Gastroesophageal sphincter (tissue), 3 donors: ENCODE measurements at regions not wholly inside any gene's neighbourhood (a gene's known extent, or its start where the extent isn't known, plus 50 kb on each side); places are given as distances from the start of the nearest gene placed in this dataset.

Experiments used
- EP300 ChIP-seq: sonication (generic); formaldehyde crosslinking; IDR thresholded peaks from one replicate; pipeline ENCODE4 v1.6.1; 2017; ENCODE audit warnings: antibody characterized with exemption, mild to moderate bottlenecking
- POLR2A ChIP-seq, 2 donors: fragments of 450-650 bp; IDR thresholded peaks; one replicate each; pipeline ENCODE4 v1.6.1; 2017; ENCODE audit warnings: antibody characterized with exemption in 2 of 2, mild to moderate bottlenecking in 2 of 2, moderate library complexity in 1 of 2
- POLR2AphosphoS5 ChIP-seq: sonication (generic); formaldehyde crosslinking; IDR thresholded peaks from one replicate; pipeline ENCODE4 v1.6.1; 2017; ENCODE audit warnings: antibody characterized with exemption
- TF ChIP-seq, protein P1 (sequence below), 4 experiments: fragments of 200-600 bp in 2 of 4; fragments of 450-650 bp in 2 of 4; sonication (generic) in 1 of 4; IDR thresholded peaks; one replicate each; pipeline ENCODE4 v1.5.1; 2017 to 2019; ENCODE audit warnings: antibody characterized with exemption in 4 of 4, mild to moderate bottlenecking in 2 of 4, moderate library complexity in 2 of 4

DNA sequence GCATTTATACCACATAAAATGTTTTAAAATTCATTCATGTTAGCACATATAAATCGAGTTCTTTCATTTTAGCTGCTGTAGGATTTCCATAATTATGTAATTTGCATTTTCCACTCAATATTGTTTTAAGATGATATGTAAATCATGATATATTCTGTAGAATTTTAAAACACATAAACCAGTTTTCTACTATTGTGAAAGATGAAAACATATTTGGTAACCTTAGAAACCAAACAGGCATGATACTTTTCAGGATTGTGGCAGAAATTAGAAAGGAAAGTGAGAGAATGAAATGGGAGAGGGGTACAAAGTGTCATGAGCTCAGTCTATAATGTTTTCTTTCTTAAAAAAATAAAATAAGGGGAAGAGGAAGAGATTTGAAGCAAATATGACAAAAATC lies 269.3 kb downstream of the PPP1R3A start:
- TF ChIP-seq, protein P1, sequence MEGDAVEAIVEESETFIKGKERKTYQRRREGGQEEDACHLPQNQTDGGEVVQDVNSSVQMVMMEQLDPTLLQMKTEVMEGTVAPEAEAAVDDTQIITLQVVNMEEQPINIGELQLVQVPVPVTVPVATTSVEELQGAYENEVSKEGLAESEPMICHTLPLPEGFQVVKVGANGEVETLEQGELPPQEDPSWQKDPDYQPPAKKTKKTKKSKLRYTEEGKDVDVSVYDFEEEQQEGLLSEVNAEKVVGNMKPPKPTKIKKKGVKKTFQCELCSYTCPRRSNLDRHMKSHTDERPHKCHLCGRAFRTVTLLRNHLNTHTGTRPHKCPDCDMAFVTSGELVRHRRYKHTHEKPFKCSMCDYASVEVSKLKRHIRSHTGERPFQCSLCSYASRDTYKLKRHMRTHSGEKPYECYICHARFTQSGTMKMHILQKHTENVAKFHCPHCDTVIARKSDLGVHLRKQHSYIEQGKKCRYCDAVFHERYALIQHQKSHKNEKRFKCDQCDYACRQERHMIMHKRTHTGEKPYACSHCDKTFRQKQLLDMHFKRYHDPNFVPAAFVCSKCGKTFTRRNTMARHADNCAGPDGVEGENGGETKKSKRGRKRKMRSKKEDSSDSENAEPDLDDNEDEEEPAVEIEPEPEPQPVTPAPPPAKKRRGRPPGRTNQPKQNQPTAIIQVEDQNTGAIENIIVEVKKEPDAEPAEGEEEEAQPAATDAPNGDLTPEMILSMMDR (IDR thresholded peaks at IDR 0.05) = no peak
- TF ChIP-seq EP300 (no peak), POLR2A (IDR thresholded peaks at IDR 0.05) (no peak), POLR2AphosphoS5 (no peak)
